Stomach (tissue), 8 donors: ENCODE measurements at regions not wholly inside any gene's neighbourhood (a gene's known extent, or its start where the extent isn't known, plus 50 kb on each side); places are given as distances from the start of the nearest gene placed in this dataset.
"Not testable (repeated sequence)": the region's sequence is repeated elsewhere in the genome, so short reads cannot be mapped to it uniquely, and the experiment has no call there.

Source experiments
- DNase-seq, 2 donors: peaks; one replicate each; pipeline versions ENCODE4 v3.0.0 to v3.0.0-alpha.2; 2013 to 2019
- H3K27ac ChIP-seq, 5 donors: fragments of 200-600 bp in 4 of 5; sonication (generic) in 4 of 5; one replicate each; pipeline ENCODE4 v1.5.1; 2013 to 2019; ENCODE audit warnings: mild to moderate bottlenecking in 1 of 5, moderate library complexity in 1 of 5
- H3K27me3 ChIP-seq, 3 donors: fragments of 200-600 bp; sonication (generic); one replicate each; pipeline ENCODE4 v1.5.1; 2017 to 2019; ENCODE audit warnings: mixed run types in 1 of 3
- H3K36me3 ChIP-seq, 4 donors: fragments of 200-600 bp; sonication (generic); 1 replicate in 3 of 4; 2 replicates in 1 of 4; pipeline ENCODE4 v1.5.1; 2016 to 2019
- H3K4me1 ChIP-seq, 4 donors: fragments of 200-600 bp; sonication (generic); one replicate each; pipeline ENCODE4 v1.5.1; 2016 to 2019
- H3K4me3 ChIP-seq, 4 donors: fragments of 200-600 bp; sonication (generic) in 3 of 4; one replicate each; pipeline ENCODE4 v1.5.1; 2016 to 2019; ENCODE audit warnings: mild to moderate bottlenecking in 1 of 4
- H3K9me3 ChIP-seq, 4 donors: fragments of 200-600 bp; sonication (generic); one replicate each; pipeline ENCODE4 v1.5.1; 2016 to 2019
- CTCF ChIP-seq, 7 experiments: fragments of 450-650 bp in 4 of 7; fragments of 200-600 bp in 3 of 7; sonication (generic) in 3 of 7; IDR thresholded peaks; one replicate each; pipeline ENCODE4 v1.5.1; 2016 to 2019; ENCODE audit warnings: antibody characterized with exemption in 7 of 7, control low read depth in 2 of 7, mild to moderate bottlenecking in 1 of 7
- EP300 ChIP-seq: sonication (generic); formaldehyde crosslinking; IDR thresholded peaks from one replicate; pipeline ENCODE4 v1.6.1; 2017; ENCODE audit warnings: antibody characterized with exemption
- POLR2A ChIP-seq, 4 donors: fragments of 450-650 bp; IDR thresholded peaks; one replicate each; pipeline ENCODE4 v1.6.1; 2016; ENCODE audit warnings: antibody characterized with exemption in 4 of 4, control low read depth in 2 of 4, mild to moderate bottlenecking in 1 of 4, moderate library complexity in 1 of 4
- POLR2AphosphoS5 ChIP-seq, 3 donors: sonication (generic); formaldehyde crosslinking; IDR thresholded peaks; one replicate each; pipeline ENCODE4 v1.6.1; 2016; ENCODE audit warnings: antibody characterized with exemption in 3 of 3
- WGBS, 5 donors: extraction: QIAGEN DNeasy Blood & Tissue Kit in 3 of 5; methylation state at CpG; one replicate each; pipeline versions ENCODE4 v1.1.5 to v1.1.7; 2013 to 2018; 5-methylcytosine and 5-hydroxymethylcytosine counted together
- intact Hi-C: fragments of 100-400 bp; cut with DNase I; formaldehyde crosslinking; loops from one replicate; pipeline ENCODE4 v1.15.1; 2023; ENCODE audit warnings: low total_unique reads
- donor health status: healthy with polysubstance abuse.
- donor health status: Bipolar disorder and iron deficiency.
- donor health status: healthy.

- TF ChIP-seq EP300: no peak
- peaks cover 0 to 15% (median 8%) of the 10 kb centered on the region in 4 donors for H3K9me3 ChIP-seq
- peaks cover 26 to 37% (median 28%) of the 10 kb centered on the region in 4 donors for H3K4me1 ChIP-seq
- no peak overlapping the region for H3K27ac ChIP-seq
- intact Hi-C loops: no loop called here
- H3K27me3 ChIP-seq: no peaks in the 10 kb centered on the region
- 82 to 98% (median 87%) methylated on average over 6 of the region's 6 CpGs for WGBS, 5 donors
- H3K36me3 ChIP-seq: no peaks in the 10 kb centered on the region
- no peak for DNase-seq
- H3K4me3 ChIP-seq: no peak overlapping the region
These were observed 199.1 kb downstream of the FAM43A start for GRCh38 chr3:194884649-194885315.

GRCh38 chr3:194885766-194886165 lies 200.1 kb downstream of the FAM43A start:
- no peak overlapping the region for H3K27ac ChIP-seq
- peaks cover 0 to 15% (median 8%) of the 10 kb centered on the region in 4 donors for H3K9me3 ChIP-seq
- TF ChIP-seq POLR2A (IDR thresholded peaks at IDR 0.05): no peak
- no peak for TF ChIP-seq CTCF (IDR thresholded peaks at IDR 0.05)
- no peak for TF ChIP-seq POLR2AphosphoS5 (IDR thresholded peaks at IDR 0.05)
- no peak for TF ChIP-seq EP300
- WGBS, 5 donors: 86 to 97% (median 96%) methylated on average over 2 of the region's 2 CpGs
- H3K27me3 ChIP-seq: no peaks in the 10 kb centered on the region
- H3K4me3 ChIP-seq: no peak overlapping the region
- H3K36me3 ChIP-seq: no peaks in the 10 kb centered on the region
- H3K4me1 ChIP-seq: peaks cover 17 to 27% (median 18%) of the 10 kb centered on the region in 4 donors
- intact Hi-C loops: no loop called here
- DNase-seq: no peak

GRCh38 chr3:194886836-194887235 lies 201.2 kb downstream of the FAM43A start:
- whole genome bisulfite sequencing, 5 donors: 98 to 100% (median 99%) methylated on average over 2 of the region's 2 CpGs
- Histone ChIP-seq H3K27me3 (no peaks in the 10 kb centered on the region), H3K36me3 (no peaks in the 10 kb centered on the region), H3K9me3 (peaks cover 0 to 15% (median 8%) of the 10 kb centered on the region in 4 donors), H3K27ac (no peak overlapping the region), H3K4me3 (no peak overlapping the region), H3K4me1 (peaks cover 6 to 16% (median 9%) of the 10 kb centered on the region in 4 donors)
- DNase-seq: no peak
- intact Hi-C loops: no loop called here
- TF ChIP-seq CTCF (IDR thresholded peaks at IDR 0.05): no peak
- no peak for TF ChIP-seq POLR2A (IDR thresholded peaks at IDR 0.05)
- no peak for TF ChIP-seq EP300
- no peak for TF ChIP-seq POLR2AphosphoS5 (IDR thresholded peaks at IDR 0.05)

GRCh38 chr3:194888062-194888461 lies 202.4 kb downstream of the FAM43A start:
- intact Hi-C loops, H3K27me3 ChIP-seq: not testable (repeated sequence)
- WGBS, 5 donors: 65 to 95% (median 82%) methylated on average over 3 of the region's 3 CpGs

GRCh38 chr3:194888916-194889315 lies 203.2 kb downstream of the FAM43A start:
- 78 to 82% (median 81%) methylated on average over 3 of the region's 3 CpGs for WGBS, 5 donors
- Histone ChIP-seq H3K4me3 (no peak overlapping the region), H3K9me3 (peaks cover 0 to 9% (median 6%) of the 10 kb centered on the region in 4 donors), H3K4me1 (no peaks in the 10 kb centered on the region), H3K36me3 (no peaks in the 10 kb centered on the region), H3K27ac (no peak overlapping the region), H3K27me3 (no peaks in the 10 kb centered on the region)
- no peak for DNase-seq
- intact Hi-C loops: no loop called here
- TF ChIP-seq POLR2A (IDR thresholded peaks at IDR 0.05) (no peak), CTCF (IDR thresholded peaks at IDR 0.05) (no peak), POLR2AphosphoS5 (IDR thresholded peaks at IDR 0.05) (no peak), EP300 (no peak)

More at GRCh38 chr3:194888062-194888461, 202.4 kb downstream of the FAM43A start:
- H3K27ac ChIP-seq, H3K36me3 ChIP-seq, H3K4me3 ChIP-seq, DNase-seq, H3K4me1 ChIP-seq: not testable (repeated sequence)
- H3K9me3 ChIP-seq: peaks cover 0 to 15% (median 8%) of the 10 kb centered on the region in 4 donors
